ENCODE measurements at regions not wholly inside any gene's neighbourhood (a gene's known extent, or its start where the extent isn't known, plus 50 kb on each side); places are given as distances from the start of the nearest gene placed in this dataset.

DNA sequence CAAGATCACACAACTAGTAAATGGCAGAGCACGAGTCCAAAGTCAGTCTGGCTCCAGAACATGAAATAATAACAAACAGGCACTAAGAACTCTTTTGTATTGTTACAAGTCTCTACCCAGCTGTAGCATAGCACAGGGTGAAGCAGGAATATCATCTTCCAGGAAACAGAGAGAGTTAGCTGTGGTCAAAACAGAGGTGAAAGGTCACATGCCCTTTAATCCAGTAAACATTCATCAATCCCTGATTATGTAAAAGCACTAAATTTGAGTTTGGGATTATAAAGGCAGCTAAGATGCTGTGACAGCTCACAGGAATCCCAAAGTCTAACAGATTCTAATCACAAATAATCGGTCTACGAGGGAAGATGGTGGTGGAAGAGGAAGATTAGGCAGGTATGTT lies 133.0 kb upstream of the ASTN2 start:
- no peak for TF ChIP-seq POLR2AphosphoS5 (IDR thresholded peaks at IDR 0.05)
- TF ChIP-seq, protein P1, sequence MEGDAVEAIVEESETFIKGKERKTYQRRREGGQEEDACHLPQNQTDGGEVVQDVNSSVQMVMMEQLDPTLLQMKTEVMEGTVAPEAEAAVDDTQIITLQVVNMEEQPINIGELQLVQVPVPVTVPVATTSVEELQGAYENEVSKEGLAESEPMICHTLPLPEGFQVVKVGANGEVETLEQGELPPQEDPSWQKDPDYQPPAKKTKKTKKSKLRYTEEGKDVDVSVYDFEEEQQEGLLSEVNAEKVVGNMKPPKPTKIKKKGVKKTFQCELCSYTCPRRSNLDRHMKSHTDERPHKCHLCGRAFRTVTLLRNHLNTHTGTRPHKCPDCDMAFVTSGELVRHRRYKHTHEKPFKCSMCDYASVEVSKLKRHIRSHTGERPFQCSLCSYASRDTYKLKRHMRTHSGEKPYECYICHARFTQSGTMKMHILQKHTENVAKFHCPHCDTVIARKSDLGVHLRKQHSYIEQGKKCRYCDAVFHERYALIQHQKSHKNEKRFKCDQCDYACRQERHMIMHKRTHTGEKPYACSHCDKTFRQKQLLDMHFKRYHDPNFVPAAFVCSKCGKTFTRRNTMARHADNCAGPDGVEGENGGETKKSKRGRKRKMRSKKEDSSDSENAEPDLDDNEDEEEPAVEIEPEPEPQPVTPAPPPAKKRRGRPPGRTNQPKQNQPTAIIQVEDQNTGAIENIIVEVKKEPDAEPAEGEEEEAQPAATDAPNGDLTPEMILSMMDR (IDR thresholded peaks at IDR 0.05): no peak
- TF ChIP-seq POLR2A (IDR thresholded peaks at IDR 0.05): no peak

Data from stomach (tissue), 4 donors.